GM04504 (cell line): ENCODE measurements at regions not wholly inside any gene's neighbourhood (a gene's known extent, or its start where the extent isn't known, plus 50 kb on each side); places are given as distances from the start of the nearest gene placed in this dataset.
A peak's percentile ranks its signal among the peaks of the same experiment; 100 is the strongest.

Source experiments
- DNase-seq: peaks from one replicate; pipeline ENCODE4 v3.0.0-alpha.2; 2012; ENCODE audit warnings: low read depth

GRCh38 chr14:65224799-65225198 lies 122.5 kb upstream of the MAX start:
- DNase-seq: no peak

GRCh38 chr14:65225299-65226159 lies 123.2 kb upstream of the MAX start:
- no peak for DNase-seq

DNA sequence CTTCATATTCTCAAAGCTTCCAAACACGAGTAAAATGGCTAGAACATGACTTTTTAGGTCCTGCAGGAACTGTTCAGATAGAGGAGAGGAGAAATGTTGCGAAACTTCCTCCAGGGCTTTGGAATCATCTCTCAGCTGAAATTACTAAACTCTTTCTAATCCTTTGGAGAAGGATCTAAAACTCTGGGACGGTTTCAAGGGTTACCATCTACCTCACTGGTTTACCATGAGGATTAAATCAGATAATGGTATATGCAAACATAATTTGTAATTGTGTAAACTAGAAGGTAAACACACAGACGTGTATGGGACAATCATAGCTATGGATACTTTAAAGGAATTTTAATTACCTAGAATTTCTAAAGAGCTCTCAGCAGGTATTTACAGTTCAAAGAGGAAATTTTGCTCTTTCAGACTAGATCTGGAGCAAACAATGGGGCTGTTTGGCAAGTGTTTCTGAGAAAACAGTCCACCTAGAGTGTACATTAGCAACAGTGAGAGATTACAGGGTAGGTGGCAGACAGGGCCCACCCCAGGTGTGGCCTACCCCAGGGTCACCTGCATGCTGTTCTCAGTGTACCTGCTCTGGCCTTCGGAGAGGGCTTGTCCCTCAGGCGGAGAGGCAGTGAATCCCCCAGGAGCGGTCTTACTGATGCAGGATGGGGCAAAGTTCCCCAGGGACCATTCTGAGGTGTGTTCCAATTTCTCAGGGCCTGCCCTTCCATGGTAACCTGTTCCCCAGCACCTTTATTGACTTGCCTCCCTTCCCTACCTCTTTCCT lies 124.7 kb upstream of the MAX start:
- no peak for DNase-seq

DNA sequence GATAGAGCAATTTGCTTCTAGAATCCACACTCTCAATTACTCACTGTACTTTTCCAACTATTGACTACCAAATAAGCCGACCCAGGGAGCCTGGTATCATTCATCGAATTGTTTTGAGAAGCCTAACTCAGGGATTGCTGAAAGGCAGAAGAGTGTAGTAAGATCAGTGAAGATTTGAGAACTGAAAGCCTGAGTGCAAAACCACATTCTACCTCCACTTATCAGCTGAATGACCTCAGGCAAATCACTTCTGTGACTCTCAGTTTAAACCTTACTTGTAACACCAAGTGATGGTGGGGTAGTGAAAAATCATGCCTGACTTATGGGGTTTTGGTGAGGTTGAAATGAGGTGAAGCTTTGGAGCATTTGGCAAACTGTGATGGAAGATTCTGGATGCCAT lies 126.1 kb upstream of the MAX start:
- no peak for DNase-seq

DNA sequence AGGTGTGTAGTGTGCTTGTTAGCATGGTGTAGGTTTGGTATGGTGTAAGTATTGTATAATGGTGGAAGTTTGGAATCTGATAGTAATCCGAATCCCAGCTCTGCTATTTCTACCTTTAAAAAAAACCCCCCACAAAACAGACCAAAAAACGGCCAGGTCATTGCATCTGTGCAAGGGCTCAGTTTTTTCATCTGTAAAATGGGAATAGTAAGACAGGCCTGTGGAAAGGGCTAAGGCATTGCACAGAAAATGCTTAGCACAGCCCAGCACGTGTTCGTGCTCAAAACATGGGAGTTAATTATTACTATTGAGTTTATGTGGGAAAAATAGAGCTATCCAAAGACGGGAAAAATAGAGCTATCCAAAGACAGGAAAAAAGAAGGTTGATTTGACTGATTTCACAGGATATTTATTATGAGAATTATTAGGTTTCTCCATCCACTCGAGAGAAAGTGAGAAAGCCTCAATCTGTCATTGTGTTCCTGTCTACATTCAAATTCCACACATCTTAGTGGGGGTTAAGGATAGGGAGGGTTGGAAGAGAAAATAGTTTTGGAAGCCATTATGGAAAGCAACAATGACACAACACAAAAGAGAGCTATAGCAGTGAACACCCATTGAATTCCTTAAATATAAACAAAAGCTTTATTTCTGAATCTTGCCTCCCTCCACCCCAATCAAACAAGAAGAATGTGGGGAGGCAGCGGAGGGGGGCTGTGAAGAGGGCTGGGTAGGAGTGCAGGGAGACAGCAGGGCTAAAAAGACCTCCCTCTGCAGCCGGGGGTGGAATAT lies 126.8 kb upstream of the MAX start:
- DNase-seq: no peak

DNA sequence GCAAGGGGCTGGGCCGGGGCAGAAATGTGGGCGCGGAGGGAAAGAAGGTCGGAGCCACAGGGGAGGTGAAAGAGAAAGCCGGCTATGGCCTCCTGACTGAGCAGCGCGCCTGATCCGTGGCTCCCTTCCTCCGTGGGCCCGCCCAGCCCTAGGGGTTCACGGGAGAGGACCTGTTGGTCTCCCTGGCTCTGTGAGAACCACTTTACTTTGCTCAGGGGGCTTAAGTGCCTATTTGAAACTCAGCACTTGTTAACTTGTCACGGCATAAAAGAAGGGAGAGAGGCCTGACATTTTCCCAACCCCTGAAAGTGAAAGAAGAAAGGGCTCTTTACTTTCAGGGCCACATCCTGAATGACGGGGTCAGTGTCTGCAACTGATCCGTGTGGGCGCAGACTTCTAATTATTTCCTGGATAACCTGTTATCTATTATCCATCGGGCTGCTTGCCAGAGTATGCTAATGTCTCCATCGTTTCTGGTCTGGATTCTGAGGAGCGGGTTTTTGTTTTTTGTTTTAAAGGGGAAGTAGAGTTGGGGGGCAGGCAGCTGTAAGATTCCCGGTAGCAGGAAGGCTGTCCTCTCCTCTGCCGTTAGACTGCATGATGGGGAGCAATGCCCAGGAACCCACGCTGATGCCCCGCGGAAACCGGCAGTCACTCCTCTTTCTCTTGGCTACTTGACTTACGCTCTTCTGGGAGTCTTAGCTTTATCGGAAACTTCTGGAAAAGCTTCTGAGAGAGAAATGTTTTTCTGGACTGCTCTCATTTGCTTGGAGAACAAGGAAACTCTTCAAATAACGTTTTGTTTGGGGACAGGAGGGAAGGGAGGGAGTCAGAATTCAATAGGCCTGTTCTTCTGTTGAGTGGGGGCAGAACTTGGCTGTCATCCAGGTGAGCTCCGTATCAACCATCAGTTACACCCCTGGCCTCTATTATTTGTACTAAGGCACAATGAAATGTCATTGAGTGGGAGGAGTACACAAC lies 127.7 kb upstream of the MAX start:
- no peak for DNase-seq

GRCh38 chr14:65231286-65231980 lies 129.1 kb upstream of the MAX start:
- no peak for DNase-seq

DNA sequence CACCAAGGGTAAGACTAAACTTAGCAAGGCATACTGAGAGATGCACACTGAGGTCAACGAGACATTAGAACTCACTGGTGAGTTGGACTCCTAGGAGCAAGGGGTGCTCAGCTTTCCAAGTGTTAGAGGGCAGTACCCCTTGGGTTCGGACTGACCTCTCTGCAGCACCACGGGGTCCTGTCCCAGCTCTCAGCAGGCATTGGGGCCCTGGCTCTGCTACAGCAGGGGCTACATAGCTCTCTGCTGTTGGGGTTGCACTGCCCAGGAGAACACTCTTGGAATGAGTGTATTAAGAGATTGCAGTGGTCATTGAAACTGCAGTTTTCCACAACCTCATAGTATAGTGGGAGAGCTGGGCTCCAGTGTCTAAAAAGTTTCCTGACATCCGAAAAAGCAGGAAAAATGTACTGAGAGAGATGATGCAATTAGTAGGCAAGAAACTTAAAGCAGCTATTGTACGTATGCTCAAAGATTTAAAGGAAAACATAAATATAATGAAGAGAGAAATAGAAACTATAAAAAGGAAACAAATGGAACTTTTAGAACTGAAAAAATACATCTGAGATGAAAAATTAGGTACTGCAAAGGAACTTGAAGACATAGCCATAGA lies 132.5 kb upstream of the MAX start:
- no peak for DNase-seq

- DNase-seq: no peak
Observed at GRCh38 chr14:65237023-65237814, 134.9 kb upstream of the MAX start.

- no peak for DNase-seq
Observed at GRCh38 chr14:65237941-65238340, 135.6 kb upstream of the MAX start.

DNA sequence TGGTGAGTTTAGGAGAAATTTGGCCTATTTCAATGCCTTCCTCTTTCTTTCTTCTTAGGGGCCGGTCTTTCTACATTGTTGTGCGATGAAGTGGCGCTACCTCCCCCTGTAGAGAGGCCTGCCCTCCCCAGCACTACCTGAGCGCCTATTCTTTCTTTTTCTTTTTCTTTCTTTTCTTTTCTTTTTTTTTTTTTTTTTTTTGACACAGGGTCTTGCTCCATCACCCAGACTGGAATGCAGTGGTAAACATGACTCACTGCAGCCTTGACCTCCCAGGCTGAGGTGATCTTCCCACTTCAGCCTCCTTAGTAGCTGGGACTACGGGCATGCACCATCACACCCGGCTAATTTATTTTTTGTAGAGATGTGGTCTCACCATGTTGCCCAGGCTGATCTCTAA lies 136.1 kb upstream of the MAX start:
- peak; percentile 79 for DNase-seq

DNA sequence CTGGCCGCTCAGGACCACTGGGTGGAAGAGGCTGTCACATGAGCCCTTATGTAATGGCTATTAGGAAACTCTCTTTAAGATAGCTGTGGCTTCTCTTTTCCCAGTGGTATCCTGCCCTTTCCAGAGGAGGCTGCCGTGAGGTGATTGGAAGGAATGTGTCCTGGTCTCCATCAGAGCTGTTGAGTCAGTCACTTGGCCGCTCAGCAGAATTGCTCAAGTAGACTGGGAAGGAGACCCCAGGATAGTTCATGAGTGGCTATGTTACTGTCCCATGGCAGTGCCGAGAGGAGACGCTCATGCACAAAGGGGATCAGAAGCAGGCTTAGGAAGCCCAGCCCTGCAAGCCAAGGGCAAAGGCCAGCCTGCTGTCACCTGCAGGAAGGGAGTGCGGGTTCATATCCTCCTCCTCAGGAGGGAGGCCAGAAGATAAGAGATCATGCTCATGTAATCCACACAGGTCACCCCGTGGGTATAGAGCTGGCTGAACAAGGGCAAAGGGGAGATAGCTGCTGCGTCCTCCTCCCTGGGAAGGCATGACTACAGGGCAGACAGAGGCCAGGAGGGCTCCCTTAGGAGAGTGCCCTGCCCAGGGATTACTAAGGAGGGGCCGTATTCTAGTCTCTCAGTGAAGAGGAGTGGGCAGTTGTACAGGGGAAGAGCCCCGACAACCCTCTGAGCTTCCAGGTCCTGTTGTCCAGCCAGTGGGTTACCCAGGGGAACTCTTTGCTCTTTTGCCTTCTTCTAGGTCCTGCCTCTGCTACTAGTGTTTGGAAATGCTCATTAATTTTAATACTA lies 137.0 kb upstream of the MAX start:
- DNase-seq: peak; percentile 77

DNA sequence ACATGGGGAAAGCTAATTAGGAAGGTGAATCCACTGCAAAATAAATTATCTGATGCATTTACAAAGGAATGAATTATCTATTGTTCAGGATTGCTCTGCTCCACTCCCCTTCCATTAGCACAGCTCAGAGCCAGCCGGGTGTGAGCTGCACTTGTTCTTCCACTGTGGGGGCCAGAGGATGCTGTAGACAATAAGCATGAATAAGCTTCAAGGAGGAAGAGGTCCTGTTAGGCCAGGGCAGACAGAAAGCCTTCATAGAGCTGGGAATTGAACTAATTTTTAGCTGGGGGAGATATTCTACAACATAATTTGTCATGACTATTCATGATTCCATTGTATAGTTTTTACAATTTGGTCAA lies 137.6 kb upstream of the MAX start:
- no peak for DNase-seq

GRCh38 chr14:65241125-65241752 lies 138.9 kb upstream of the MAX start:
- no peak for DNase-seq

DNA sequence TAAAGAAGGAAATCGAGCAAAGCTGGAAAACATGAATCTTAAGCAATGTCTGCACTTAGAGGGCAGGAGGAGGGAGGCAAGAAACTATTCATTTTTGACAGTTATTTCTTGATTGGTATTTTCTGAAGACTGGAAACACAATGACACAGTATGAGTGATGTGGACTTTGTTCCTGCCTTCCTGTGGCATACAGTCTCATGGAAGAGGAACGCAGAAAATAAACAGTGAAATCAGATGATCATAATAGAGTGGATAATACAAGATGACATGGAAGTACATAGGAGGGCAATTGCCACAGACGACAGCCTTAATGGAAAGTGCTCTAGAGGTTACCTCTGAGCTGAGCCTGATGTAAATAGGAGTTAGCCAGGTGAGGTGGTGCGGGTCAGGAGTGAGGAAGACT lies 140.4 kb upstream of the MAX start:
- DNase-seq: no peak

- no peak for DNase-seq
Observed at GRCh38 chr14:65243766-65244442, 141.6 kb upstream of the MAX start.

DNA sequence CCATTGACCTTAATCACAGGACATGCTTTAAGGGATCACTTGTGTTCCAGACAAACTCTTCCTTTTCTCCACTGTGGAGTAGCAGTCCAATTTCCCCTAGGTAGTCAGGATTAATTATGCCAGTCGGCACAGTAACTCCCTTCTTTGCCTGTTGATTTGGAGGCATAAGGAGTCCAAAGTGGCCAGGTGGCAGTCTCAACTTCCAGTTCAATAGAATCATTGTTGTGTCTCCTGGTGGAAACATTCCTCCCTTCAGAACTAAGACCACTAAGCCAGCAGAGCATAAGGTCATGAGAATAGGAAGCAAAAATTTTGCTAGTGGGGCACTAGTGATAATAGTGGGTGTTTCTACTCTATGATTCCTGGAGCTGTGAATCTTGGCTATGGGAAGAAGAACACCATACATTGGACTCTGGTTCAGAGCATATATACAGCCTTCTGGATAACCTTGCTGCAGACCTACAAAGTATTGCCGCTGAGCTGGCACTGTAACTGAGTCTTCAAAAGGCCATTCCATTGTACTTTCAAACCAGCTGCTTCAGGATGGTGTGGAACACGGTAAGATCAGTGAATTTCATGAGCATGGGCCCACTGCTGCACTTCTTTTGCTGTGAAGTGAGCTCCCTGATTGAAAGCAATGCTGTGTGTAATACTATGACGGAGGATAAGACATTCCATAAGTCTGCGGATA lies 147.3 kb upstream of the MAX start:
- no peak for DNase-seq
